Activated CD8-positive, alpha-beta T cell treated with anti-CD3 and anti-CD28 coated beads for 36 hours (primary cell): ENCODE measurements at regions not wholly inside any gene's neighbourhood (a gene's known extent, or its start where the extent isn't known, plus 50 kb on each side); places are given as distances from the start of the nearest gene placed in this dataset.
"Not testable (repeated sequence)": the region's sequence is repeated elsewhere in the genome, so short reads cannot be mapped to it uniquely, and the experiment has no call there.

Experiments
- ATAC-seq: fragments of 200-7000 bp; cut with Tn5 transposase; one replicate; pipeline ENCODE4 v1.10.0; 2021; ENCODE audit warnings: mild to moderate bottlenecking, moderate library complexity
- CTCF ChIA-PET: fragments of 350-600 bp; sonication (Branson Sonifier 250); formaldehyde crosslinking; loops from one replicate; lab custom pipeline; 2021; ENCODE audit warnings: antibody characterized with exemption; lab: Charles Lee
- POLR2A ChIA-PET: fragments of 350-600 bp; sonication (Branson Sonifier 250); formaldehyde crosslinking; loops from one replicate; lab custom pipeline; 2021; ENCODE audit warnings: antibody characterized with exemption; lab: Charles Lee
- DNase-seq: peaks from one replicate; pipeline ENCODE4 v3.0.0-alpha.2; 2020
- H3K27ac Mint-ChIP-seq: one replicate; pipeline ENCODE4 v1.8.0; 2021; ENCODE audit warnings: mild to moderate bottlenecking, mixed read lengths
- H3K27me3 Mint-ChIP-seq: one replicate; pipeline ENCODE4 v1.8.0; 2021; ENCODE audit warnings: mixed read lengths
- H3K36me3 Mint-ChIP-seq: one replicate; pipeline ENCODE4 v1.8.0; 2021; ENCODE audit warnings: low read depth, mixed read lengths
- H3K4me1 Mint-ChIP-seq: one replicate; pipeline ENCODE4 v1.8.0; 2021; ENCODE audit warnings: low read depth, mixed read lengths
- H3K4me3 Mint-ChIP-seq: one replicate; pipeline ENCODE4 v1.8.0; 2021; ENCODE audit warnings: mild to moderate bottlenecking, moderate library complexity, mixed read lengths
- H3K9me3 Mint-ChIP-seq: one replicate; pipeline ENCODE4 v1.8.0; 2021; ENCODE audit warnings: mixed read lengths
- intact Hi-C: fragments of 100-400 bp; cut with micrococcal nuclease; formaldehyde crosslinking; loops from one replicate; pipeline ENCODE4 v1.10.0; 2022
- TF ChIP-seq, protein P1 (sequence below): fragments of 200-600 bp; IDR thresholded peaks from one replicate; pipeline ENCODE4 v1.8.0; 2022; ENCODE audit warnings: antibody characterized with exemption, mild to moderate bottlenecking

DNA sequence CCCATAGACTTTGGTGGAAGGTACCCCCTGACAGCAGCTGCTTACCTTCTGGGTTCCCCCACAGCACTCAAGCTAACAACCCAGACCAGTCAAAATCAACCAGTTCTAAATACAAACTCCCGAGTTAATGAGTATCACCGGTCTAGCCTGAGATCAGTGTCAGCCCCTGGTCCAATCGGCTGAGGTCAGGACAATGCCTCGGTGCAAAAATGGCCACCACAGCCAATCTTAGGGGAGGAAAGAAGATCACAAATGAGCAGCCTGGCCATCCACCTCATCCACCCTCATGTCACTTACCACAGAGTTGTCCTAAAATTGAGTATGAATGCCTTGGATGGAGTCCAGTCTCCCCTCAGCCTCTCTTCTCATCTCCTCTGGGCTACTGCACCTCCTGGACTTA is 128.5 kb downstream of the PHETA1 start:
- Mint-ChIP-seq H3K36me3 (no peaks in the 10 kb centered on the region), H3K27me3 (peaks cover 3% of the 10 kb centered on the region), H3K4me3 (no peak overlapping the region), H3K4me1 (no peaks in the 10 kb centered on the region), H3K27ac (no peak overlapping the region), H3K9me3 (peaks cover 1% of the 10 kb centered on the region)
- ChIA-PET POLR2A (interaction anchor here (0.6 kb wide), 1 partner anchor 177 kb away, joined by 4 read pairs; no protein-coding TSS in a partner anchor), CTCF (no interaction called here)
- TF ChIP-seq, protein P1, sequence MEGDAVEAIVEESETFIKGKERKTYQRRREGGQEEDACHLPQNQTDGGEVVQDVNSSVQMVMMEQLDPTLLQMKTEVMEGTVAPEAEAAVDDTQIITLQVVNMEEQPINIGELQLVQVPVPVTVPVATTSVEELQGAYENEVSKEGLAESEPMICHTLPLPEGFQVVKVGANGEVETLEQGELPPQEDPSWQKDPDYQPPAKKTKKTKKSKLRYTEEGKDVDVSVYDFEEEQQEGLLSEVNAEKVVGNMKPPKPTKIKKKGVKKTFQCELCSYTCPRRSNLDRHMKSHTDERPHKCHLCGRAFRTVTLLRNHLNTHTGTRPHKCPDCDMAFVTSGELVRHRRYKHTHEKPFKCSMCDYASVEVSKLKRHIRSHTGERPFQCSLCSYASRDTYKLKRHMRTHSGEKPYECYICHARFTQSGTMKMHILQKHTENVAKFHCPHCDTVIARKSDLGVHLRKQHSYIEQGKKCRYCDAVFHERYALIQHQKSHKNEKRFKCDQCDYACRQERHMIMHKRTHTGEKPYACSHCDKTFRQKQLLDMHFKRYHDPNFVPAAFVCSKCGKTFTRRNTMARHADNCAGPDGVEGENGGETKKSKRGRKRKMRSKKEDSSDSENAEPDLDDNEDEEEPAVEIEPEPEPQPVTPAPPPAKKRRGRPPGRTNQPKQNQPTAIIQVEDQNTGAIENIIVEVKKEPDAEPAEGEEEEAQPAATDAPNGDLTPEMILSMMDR: no peak
- ATAC-seq (no peak), DNase-seq (no peak)
- intact Hi-C loops: no loop called here

DNA sequence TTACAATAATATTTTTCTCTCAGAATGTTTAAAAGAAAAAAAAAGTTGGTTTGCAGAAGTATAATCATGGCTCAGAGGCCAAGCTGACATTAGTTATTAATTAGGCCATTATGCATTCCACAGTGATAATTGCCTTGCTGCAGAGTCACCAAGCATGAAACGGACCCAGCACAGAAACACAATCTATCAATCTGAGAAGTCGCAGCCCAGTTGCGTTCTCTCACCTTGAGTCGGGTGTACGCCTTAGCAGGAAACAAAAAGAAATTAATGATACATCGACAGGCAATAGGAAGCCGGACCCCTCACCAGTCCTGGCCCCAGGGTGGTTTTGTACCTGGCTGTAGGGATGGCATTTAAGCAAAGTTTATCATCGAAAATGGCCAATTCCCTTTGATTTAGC is 129.7 kb downstream of the PHETA1 start:
- H3K4me3 Mint-ChIP-seq: no peak overlapping the region
- peaks cover 4% of the 10 kb centered on the region for H3K27me3 Mint-ChIP-seq
- H3K9me3 Mint-ChIP-seq: peaks cover 1% of the 10 kb centered on the region
- ChIA-PET CTCF (no interaction called here), POLR2A (no interaction called here)
- no peaks in the 10 kb centered on the region for H3K36me3 Mint-ChIP-seq
- no peak overlapping the region for H3K27ac Mint-ChIP-seq
- intact Hi-C loops: no loop called here
- DNase-seq: no peak
- H3K4me1 Mint-ChIP-seq: no peaks in the 10 kb centered on the region
- ATAC-seq: no peak
- TF ChIP-seq, protein P1: no peak

DNA sequence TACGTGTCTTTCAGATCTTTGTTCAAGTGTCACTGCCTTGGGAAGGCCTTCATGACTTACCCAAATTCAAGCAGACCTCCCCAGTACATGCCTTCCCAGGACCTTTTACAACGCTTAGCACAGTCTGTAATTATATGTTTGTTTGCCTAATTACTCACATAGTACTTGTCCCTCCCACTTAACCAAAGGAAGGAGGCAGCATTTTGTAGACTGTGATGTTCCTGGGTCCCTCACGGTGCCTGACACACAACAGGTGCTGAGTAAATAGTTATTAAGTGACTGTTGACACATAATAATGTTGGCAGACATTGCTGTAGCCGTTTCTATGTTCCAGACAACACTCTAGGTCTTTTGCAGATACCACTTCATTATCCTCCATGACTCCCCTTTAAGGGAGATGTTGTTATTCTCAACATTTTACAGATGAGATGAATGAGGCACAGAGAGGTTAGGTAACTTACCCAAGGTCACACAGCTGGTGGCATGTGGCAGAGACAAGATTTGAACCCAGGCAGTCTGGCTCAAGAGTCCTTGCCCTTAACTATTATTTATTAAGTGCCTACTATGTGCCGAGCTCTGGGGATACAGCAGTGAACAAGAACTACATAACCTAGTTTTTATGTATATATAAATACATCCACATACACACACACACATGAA is 130.7 kb downstream of the PHETA1 start:
- intact Hi-C loops: no loop called here
- TF ChIP-seq, protein P1: no peak
- Mint-ChIP-seq H3K36me3 (no peaks in the 10 kb centered on the region), H3K9me3 (peaks cover 1% of the 10 kb centered on the region), H3K4me3 (no peak overlapping the region), H3K4me1 (no peaks in the 10 kb centered on the region), H3K27me3 (peaks cover 6% of the 10 kb centered on the region), H3K27ac (no peak overlapping the region)
- ChIA-PET CTCF (no interaction called here), POLR2A (no interaction called here)
- ATAC-seq: no peak
- no peak for DNase-seq

DNA sequence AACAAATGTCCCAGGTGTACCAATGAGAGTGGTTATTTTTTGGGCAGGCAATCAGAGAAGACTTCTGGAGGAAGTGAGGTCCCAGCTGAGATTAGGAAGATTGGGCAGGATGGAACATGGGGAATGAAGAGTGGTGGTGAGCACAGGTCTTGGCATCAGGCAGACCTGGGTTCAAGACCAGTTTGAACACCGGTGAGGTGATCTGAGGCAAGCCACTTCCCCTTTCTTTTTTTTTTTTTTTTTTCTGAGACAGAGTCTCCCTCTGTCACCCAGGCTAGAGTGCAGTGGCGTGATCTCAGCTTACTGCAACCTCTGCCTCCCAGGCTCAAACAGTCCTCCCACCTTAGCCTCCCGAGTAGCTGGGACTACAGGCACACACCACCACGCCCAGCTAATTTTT is 134.4 kb downstream of the PHETA1 start:
- intact Hi-C loops, DNase-seq, POLR2A ChIA-PET, CTCF ChIA-PET, H3K36me3 Mint-ChIP-seq, H3K9me3 Mint-ChIP-seq, H3K27ac Mint-ChIP-seq, H3K27me3 Mint-ChIP-seq, ATAC-seq, H3K4me3 Mint-ChIP-seq, H3K4me1 Mint-ChIP-seq: not testable (repeated sequence)

DNA sequence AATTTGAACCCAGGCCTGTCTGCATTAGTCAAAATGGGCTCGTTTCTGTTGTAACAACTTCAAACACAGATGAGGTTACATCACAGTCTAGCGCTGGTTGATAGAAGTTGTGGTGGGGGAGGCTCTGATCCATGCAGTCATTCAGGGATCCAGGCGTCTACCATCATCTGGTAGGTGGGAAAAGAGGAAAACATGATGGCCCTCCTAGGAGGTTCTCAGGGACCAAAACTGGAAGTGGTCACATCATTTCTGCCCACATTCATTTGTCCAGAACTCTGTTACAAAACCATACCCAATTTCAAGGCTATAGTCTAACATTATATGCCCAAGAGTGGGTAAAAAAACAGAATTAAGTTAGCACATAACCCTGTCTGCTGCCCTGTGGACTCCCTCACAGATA is 135.1 kb downstream of the PHETA1 start:
- Mint-ChIP-seq H3K9me3 (peaks cover 1% of the 10 kb centered on the region), H3K4me3 (no peak overlapping the region), H3K27me3 (peaks cover 5% of the 10 kb centered on the region), H3K4me1 (no peaks in the 10 kb centered on the region), H3K36me3 (no peaks in the 10 kb centered on the region), H3K27ac (no peak overlapping the region)
- DNase-seq (no peak), ATAC-seq (no peak)
- ChIA-PET CTCF (no interaction called here), POLR2A (no interaction called here)
- intact Hi-C loops: no loop called here
- TF ChIP-seq, protein P1: no peak
